Neural cell (in vitro differentiated cells): ENCODE measurements at regions not wholly inside any gene's neighbourhood (a gene's known extent, or its start where the extent isn't known, plus 50 kb on each side); places are given as distances from the start of the nearest gene placed in this dataset.

Source experiments
- H2AFZ ChIP-seq: fragments of 200-600, 300-800 bp; sonication (generic), shearing (Covaris generic); 2 replicates; pipeline ENCODE4 v1.6.0; 2014; ENCODE audit warnings: low read depth, mild to moderate bottlenecking, antibody characterized with exemption, low read length, moderate library complexity
- H3F3A ChIP-seq: fragments of 200-600 bp; shearing (Covaris generic); 2 replicates; pipeline ENCODE4 v1.6.1; 2016; ENCODE audit warnings: mild to moderate bottlenecking, moderate library complexity, mixed read lengths, antibody characterized with exemption, low read length; ENCODE audit not compliant: insufficient read depth, poor library complexity, severe bottlenecking
- H3K27ac ChIP-seq: fragments of 200-600, 300-800 bp; sonication (generic), shearing (Covaris generic); 2 replicates; pipeline ENCODE4 v1.5.1; 2014; ENCODE audit warnings: mild to moderate bottlenecking, low read length, moderate library complexity
- H3K27me3 ChIP-seq: fragments of 300-800, 200-600 bp; sonication (generic), shearing (Covaris generic); 2 replicates; pipeline ENCODE4 v1.6.0; 2014; ENCODE audit warnings: mild to moderate bottlenecking, low read depth, low read length, moderate library complexity; ENCODE audit not compliant: insufficient read depth
- H3K36me3 ChIP-seq: fragments of 300-800, 200-600 bp; sonication (generic), shearing (Covaris generic); 2 replicates; pipeline ENCODE4 v1.5.1; 2014; ENCODE audit warnings: mild to moderate bottlenecking, antibody characterized with exemption, low read length, moderate library complexity; ENCODE audit not compliant: insufficient read depth
- H3K4me2 ChIP-seq: fragments of 300-800, 200-600 bp; sonication (generic), shearing (Covaris generic); 2 replicates; pipeline ENCODE4 v1.6.0; 2014; ENCODE audit warnings: mild to moderate bottlenecking, low read length
- H3K4me3 ChIP-seq: fragments of 300-800, 200-600 bp; sonication (generic), shearing (Covaris generic); 2 replicates; pipeline ENCODE4 v1.5.1; 2014; ENCODE audit warnings: mild to moderate bottlenecking, low read length, moderate library complexity
- H3K79me2 ChIP-seq: fragments of 200-600 bp; shearing (Covaris generic); replicated peaks from 2 replicates; pipeline ENCODE4 v1.6.0; 2014; ENCODE audit warnings: mild to moderate bottlenecking, low read length, moderate library complexity; ENCODE audit not compliant: insufficient read depth
- H3K9ac ChIP-seq: fragments of 300-800, 200-600 bp; sonication (generic), shearing (Covaris generic); 2 replicates; pipeline ENCODE4 v1.6.1; 2016; ENCODE audit warnings: mild to moderate bottlenecking, low read length, mixed read lengths
- H3K9me2 ChIP-seq: fragments of 200-600 bp; shearing (Covaris generic); 2 replicates; pipeline ENCODE4 v1.6.1; 2016; ENCODE audit warnings: mild to moderate bottlenecking, low read length, mixed read lengths; ENCODE audit not compliant: insufficient read depth
- H3K9me3 ChIP-seq: fragments of 200-600, 300-800 bp; sonication (generic), shearing (Covaris generic); 2 replicates; pipeline ENCODE4 v1.6.1; 2016; ENCODE audit warnings: mild to moderate bottlenecking, mixed run types, low read length, moderate library complexity, mixed read lengths
- H4K20me1 ChIP-seq: fragments of 200-600 bp; shearing (Covaris generic); 2 replicates; pipeline ENCODE4 v1.6.1; 2016; ENCODE audit warnings: mild to moderate bottlenecking, mixed run types; ENCODE audit not compliant: insufficient read depth
- CTCF ChIP-seq: fragments of 450-650 bp; IDR thresholded peaks from 2 replicates; pipeline ENCODE4 v1.5.1; 2014; ENCODE audit warnings: antibody characterized with exemption, mild to moderate bottlenecking, moderate library complexity; ENCODE audit not compliant: poor library complexity, severe bottlenecking
- EP300 ChIP-seq: fragments of 450-650 bp; conservative IDR thresholded peaks from 2 replicates; pipeline ENCODE4 v1.6.1; 2014; ENCODE audit warnings: antibody characterized with exemption, mild to moderate bottlenecking, moderate library complexity; ENCODE audit not compliant: poor library complexity, severe bottlenecking
- EZH2 ChIP-seq: fragments of 200-600, 300-800 bp; shearing (Covaris generic), sonication (generic); IDR thresholded peaks from 2 replicates; pipeline ENCODE4 v1.6.1; 2014; ENCODE audit warnings: antibody characterized with exemption, low read length, borderline replicate concordance, mild to moderate bottlenecking; ENCODE audit not compliant: insufficient read depth, poor library complexity, severe bottlenecking
- MXI1 ChIP-seq: fragments of 450-650 bp; conservative IDR thresholded peaks from 2 replicates; pipeline ENCODE4 v1.6.1; 2014; ENCODE audit warnings: antibody characterized with exemption, mild to moderate bottlenecking; ENCODE audit not compliant: poor library complexity, severe bottlenecking
- POLR2AphosphoS5 ChIP-seq: IDR thresholded peaks from 2 replicates; pipeline ENCODE4 v1.6.1; 2012
- RAD21 ChIP-seq: fragments of 450-650 bp; conservative IDR thresholded peaks from 2 replicates; pipeline ENCODE4 v1.6.1; 2014; ENCODE audit warnings: antibody characterized with exemption, mild to moderate bottlenecking, moderate library complexity
- REST ChIP-seq: IDR thresholded peaks from 2 replicates; pipeline ENCODE4 v1.6.1; 2012; ENCODE audit warnings: borderline replicate concordance
- SMC3 ChIP-seq: fragments of 450-650 bp; conservative IDR thresholded peaks from 2 replicates; pipeline ENCODE4 v1.6.1; 2014; ENCODE audit warnings: antibody characterized with exemption, mild to moderate bottlenecking, moderate library complexity; ENCODE audit not compliant: poor library complexity
- TAF1 ChIP-seq: IDR thresholded peaks from 2 replicates; pipeline ENCODE4 v1.6.1; 2012; ENCODE audit warnings: low read depth

GRCh38 chr19:31749231-31749630 lies 400.0 kb upstream of the TSHZ3 start:
- H3K9ac ChIP-seq, result no peak overlapping the region
- no peaks in the 10 kb centered on the region for H3K9me2 ChIP-seq

GRCh38 chr19:31759359-31759758 lies 410.1 kb upstream of the TSHZ3 start:
- no peak for TF ChIP-seq MXI1
- TF ChIP-seq TAF1, result no peak
- no peak for TF ChIP-seq POLR2AphosphoS5
- TF ChIP-seq RAD21, result no peak
- no peak for TF ChIP-seq SMC3
- TF ChIP-seq CTCF, result no peak
- no peak for TF ChIP-seq EP300
- no peak for TF ChIP-seq REST
- no peak for TF ChIP-seq EZH2

More at GRCh38 chr19:31749231-31749630, 400.0 kb upstream of the TSHZ3 start:
- Histone ChIP-seq H2AFZ (no peak overlapping the region), H3K9me3 (no peaks in the 10 kb centered on the region), H3K27me3 (no peaks in the 10 kb centered on the region), H3K4me2 (no peak overlapping the region), H3K36me3 (no peaks in the 10 kb centered on the region), H4K20me1 (no peaks in the 10 kb centered on the region), H3F3A (no peaks in the 10 kb centered on the region), H3K4me3 (no peak overlapping the region), H3K79me2 (no peaks in the 10 kb centered on the region), H3K27ac (no peak overlapping the region)
- TF ChIP-seq EZH2 (no peak), RAD21 (no peak), SMC3 (no peak), CTCF (no peak)

More at GRCh38 chr19:31759359-31759758, 410.1 kb upstream of the TSHZ3 start:
- no peak overlapping the region for H3K9ac ChIP-seq
- no peak overlapping the region for H3K4me3 ChIP-seq
- H4K20me1 ChIP-seq, result no peaks in the 10 kb centered on the region
- no peaks in the 10 kb centered on the region for H3F3A ChIP-seq
- no peaks in the 10 kb centered on the region for H3K36me3 ChIP-seq
- no peaks in the 10 kb centered on the region for H3K27me3 ChIP-seq
- no peak overlapping the region for H3K27ac ChIP-seq
- no peak overlapping the region for H3K4me2 ChIP-seq
- H3K9me2 ChIP-seq, result no peaks in the 10 kb centered on the region
- no peaks in the 10 kb centered on the region for H3K79me2 ChIP-seq
- no peaks in the 10 kb centered on the region for H3K9me3 ChIP-seq
- no peak overlapping the region for H2AFZ ChIP-seq
